ENCODE measurements at regions not wholly inside any gene's neighbourhood (a gene's known extent, or its start where the extent isn't known, plus 50 kb on each side); places are given as distances from the start of the nearest gene placed in this dataset.

DNA sequence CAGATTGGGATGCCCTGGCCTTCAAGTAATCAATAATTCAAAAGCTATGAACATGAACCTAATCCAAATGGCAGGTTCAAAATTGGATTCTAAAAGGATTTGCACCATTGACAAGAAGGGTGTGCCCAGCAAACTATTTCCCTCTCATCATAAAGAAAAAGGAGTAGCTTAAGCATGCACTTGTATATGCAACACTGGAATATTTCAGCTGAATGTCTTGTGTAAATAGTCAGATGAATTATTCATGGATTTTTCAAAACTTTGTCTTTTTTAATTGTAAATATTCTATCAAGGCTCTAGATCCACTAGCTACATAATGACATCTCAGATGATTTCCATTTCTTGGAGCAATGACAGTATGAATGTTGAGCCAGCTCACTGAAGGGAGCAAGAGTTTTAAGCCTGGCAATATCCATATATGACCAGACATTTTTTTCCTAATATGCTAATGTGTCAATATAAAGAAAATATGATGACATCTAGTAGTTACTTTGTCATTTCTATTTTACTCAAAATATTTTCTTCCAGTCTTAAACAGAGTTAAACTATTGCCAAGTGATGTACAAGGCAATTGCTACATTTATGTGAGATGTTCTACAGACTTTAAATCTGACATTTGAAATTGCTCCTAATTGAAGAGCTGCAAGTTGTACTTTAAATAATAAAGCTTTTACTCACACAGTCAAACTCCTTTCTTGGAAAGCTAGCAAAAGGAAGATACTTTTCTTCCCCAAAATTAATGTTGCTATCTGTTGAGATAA lies 230.5 kb upstream of the AGTR1 start:
- no peaks in the 10 kb centered on the region for H3K9me3 ChIP-seq

DNA sequence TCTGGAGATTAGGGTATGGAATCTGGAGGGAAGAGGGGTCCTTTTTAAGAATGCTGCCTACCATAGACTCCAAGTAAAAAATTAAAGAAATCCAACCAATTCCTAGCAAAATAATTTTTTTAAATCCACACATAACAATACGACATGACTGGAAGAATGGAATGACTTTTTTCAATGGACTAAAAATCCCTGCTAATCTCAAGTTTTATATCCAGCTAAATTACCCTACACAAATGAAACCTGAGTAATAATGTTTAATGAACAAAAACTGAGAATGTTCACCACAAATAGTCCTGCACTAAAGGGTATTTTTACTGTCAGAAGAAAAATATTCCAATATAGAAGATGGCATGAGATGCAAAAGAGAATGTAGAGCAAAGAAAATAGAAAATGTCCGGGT lies 220.3 kb upstream of the AGTR1 start:
- H3K4me3 ChIP-seq: no peak overlapping the region
- H3K36me3 ChIP-seq: no peaks in the 10 kb centered on the region
- no peaks in the 10 kb centered on the region for H3K4me1 ChIP-seq
- TF ChIP-seq, protein P1, sequence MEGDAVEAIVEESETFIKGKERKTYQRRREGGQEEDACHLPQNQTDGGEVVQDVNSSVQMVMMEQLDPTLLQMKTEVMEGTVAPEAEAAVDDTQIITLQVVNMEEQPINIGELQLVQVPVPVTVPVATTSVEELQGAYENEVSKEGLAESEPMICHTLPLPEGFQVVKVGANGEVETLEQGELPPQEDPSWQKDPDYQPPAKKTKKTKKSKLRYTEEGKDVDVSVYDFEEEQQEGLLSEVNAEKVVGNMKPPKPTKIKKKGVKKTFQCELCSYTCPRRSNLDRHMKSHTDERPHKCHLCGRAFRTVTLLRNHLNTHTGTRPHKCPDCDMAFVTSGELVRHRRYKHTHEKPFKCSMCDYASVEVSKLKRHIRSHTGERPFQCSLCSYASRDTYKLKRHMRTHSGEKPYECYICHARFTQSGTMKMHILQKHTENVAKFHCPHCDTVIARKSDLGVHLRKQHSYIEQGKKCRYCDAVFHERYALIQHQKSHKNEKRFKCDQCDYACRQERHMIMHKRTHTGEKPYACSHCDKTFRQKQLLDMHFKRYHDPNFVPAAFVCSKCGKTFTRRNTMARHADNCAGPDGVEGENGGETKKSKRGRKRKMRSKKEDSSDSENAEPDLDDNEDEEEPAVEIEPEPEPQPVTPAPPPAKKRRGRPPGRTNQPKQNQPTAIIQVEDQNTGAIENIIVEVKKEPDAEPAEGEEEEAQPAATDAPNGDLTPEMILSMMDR (IDR thresholded peaks at IDR 0.05): no peak
- intact Hi-C loops (cut with DNase I): no loop called here
- no peak overlapping the region for H3K27ac ChIP-seq
- no peaks in the 10 kb centered on the region for H3K27me3 ChIP-seq
- no peak for DNase-seq (ENCODE audit: low spot score in 2 of 2)
- no peaks in the 10 kb centered on the region for H3K9me3 ChIP-seq

More for the DNA sequence above, 230.5 kb upstream of the AGTR1 start:
- Histone ChIP-seq H3K4me1 (no peaks in the 10 kb centered on the region), H3K27ac (no peak overlapping the region), H3K4me3 (no peak overlapping the region), H3K27me3 (no peaks in the 10 kb centered on the region), H3K36me3 (no peaks in the 10 kb centered on the region)
- no peak for DNase-seq (ENCODE audit: low spot score in 2 of 2)
- TF ChIP-seq, protein P1 (IDR thresholded peaks at IDR 0.05): no peak
- intact Hi-C loops (cut with DNase I): no loop called here

DNA sequence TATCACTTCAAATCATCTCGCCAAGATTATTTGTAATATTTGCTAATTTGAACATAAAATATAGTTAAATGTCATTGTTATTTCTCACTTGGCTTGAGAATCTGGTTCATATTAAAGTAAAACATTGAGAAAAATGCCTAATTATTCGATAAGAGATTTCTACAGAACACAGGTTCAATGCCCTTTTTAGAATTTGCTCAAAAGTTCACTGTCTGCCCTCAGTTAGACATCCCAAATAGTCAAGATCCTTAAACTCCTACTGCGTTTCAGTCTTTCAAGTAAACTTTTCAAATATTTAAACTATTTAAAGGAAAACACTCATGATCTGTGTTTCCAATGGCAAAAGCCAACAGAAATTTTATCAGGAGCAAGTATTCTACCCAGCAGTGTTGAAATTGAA lies 204.1 kb upstream of the AGTR1 start:
- Histone ChIP-seq H3K27me3 (no peaks in the 10 kb centered on the region), H3K4me1 (no peaks in the 10 kb centered on the region), H3K4me3 (no peak overlapping the region), H3K36me3 (no peaks in the 10 kb centered on the region), H3K9me3 (no peaks in the 10 kb centered on the region), H3K27ac (no peak overlapping the region)
- intact Hi-C loops (cut with DNase I): no loop called here
- DNase-seq (ENCODE audit: low spot score in 2 of 2): no peak
- TF ChIP-seq, protein P1 (IDR thresholded peaks at IDR 0.05): no peak

DNA sequence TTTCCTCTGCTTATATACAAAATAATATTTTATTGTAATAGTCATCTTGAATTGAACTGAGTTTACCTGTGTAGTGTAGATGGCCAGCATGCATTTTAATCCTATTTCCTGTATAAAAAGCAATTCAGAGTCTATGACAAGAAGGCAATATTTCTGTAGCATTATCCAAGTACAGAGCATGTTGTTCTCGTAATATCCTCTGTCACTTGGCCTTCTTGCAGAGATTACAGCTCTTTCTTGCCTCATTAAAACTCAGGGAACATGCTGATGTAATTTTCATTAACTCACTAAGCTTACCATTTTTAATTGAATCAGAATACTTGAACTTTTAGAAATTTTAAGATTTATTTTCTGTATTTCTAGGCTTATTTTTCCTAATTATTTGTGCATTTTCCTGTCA lies 203.3 kb upstream of the AGTR1 start:
- no peak overlapping the region for H3K4me3 ChIP-seq
- intact Hi-C loops (cut with DNase I): no loop called here
- TF ChIP-seq, protein P1 (IDR thresholded peaks at IDR 0.05): no peak
- H3K4me1 ChIP-seq: no peaks in the 10 kb centered on the region
- no peak overlapping the region for H3K27ac ChIP-seq
- no peaks in the 10 kb centered on the region for H3K9me3 ChIP-seq
- no peaks in the 10 kb centered on the region for H3K36me3 ChIP-seq
- no peaks in the 10 kb centered on the region for H3K27me3 ChIP-seq
- DNase-seq (ENCODE audit: low spot score in 2 of 2): no peak

DNA sequence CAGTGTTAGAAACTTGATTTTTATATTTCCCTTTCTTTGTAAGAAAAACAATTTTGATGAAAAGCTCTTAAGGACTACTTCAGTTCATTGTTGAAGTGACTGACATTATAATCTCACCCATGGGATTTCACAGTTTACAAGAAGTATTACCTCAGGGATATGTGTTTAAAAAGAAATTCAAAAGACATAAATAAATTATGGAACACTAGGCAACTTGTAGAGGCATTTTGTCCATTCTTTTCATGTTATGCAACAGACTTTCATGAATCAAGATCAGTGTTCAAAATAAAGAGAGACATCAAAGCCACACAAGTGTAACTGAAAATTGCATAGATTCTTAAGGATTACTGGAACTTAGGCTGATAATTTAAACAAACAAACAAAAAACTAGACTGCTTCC lies 196.8 kb upstream of the AGTR1 start:
- TF ChIP-seq, protein P1 (IDR thresholded peaks at IDR 0.05): no peak
- Histone ChIP-seq H3K9me3 (no peaks in the 10 kb centered on the region), H3K4me3 (no peak overlapping the region), H3K27me3 (no peaks in the 10 kb centered on the region), H3K27ac (no peak overlapping the region), H3K36me3 (no peaks in the 10 kb centered on the region), H3K4me1 (no peaks in the 10 kb centered on the region)
- intact Hi-C loops (cut with DNase I): no loop called here
- DNase-seq (ENCODE audit: low spot score in 2 of 2): no peak

DNA sequence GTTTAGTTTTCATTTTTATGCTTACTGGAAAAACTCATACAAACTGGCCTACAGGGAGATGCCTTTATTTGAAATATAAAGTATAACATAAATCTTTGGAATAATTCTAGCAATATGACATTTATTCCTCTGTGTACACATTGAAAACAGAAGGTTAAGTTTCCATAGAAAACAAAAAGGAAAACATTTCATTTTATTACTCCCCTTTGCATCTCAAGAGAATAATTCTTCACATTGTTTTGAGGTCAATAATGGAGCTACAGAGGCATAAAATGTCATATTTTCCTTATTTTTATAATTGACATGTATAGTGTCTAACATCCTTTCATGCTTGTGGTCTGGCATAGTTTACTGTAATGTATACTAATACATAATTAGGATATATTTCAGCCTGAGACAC lies 187.6 kb upstream of the AGTR1 start:
- DNase-seq (ENCODE audit: low spot score in 2 of 2): no peak
- Histone ChIP-seq H3K27me3 (no peaks in the 10 kb centered on the region), H3K9me3 (no peaks in the 10 kb centered on the region), H3K4me1 (no peaks in the 10 kb centered on the region), H3K36me3 (no peaks in the 10 kb centered on the region), H3K27ac (no peak overlapping the region), H3K4me3 (no peak overlapping the region)
- TF ChIP-seq, protein P1 (IDR thresholded peaks at IDR 0.05): no peak
- intact Hi-C loops (cut with DNase I): no loop called here

Data from ascending aorta (tissue), 2 donors.